GM21515 (cell line): ENCODE measurements at regions not wholly inside any gene's neighbourhood (a gene's known extent, or its start where the extent isn't known, plus 50 kb on each side); places are given as distances from the start of the nearest gene placed in this dataset.

Experiments used
- ATAC-seq: cut with Tn5 transposase; IDR thresholded peaks from one replicate; pipeline ENCODE4 v1.9.1; 2021; ENCODE audit not compliant: unreplicated experiment

- ATAC-seq = no peak
Measured at GRCh38 chr18:56139792-56140254, 498.6 kb downstream of the TXNL1 start.

- ATAC-seq = no peak
Measured at GRCh38 chr18:56139372-56139771, 499.0 kb downstream of the TXNL1 start.

- ATAC-seq = no peak
Measured at GRCh38 chr18:56136105-56136504, 502.3 kb downstream of the TXNL1 start.

- ATAC-seq = no peak
Measured at GRCh38 chr18:56130481-56130880, 507.9 kb downstream of the TXNL1 start.

- no peak for ATAC-seq
Measured at GRCh38 chr18:56128153-56128791, 510.1 kb downstream of the TXNL1 start.

- no peak for ATAC-seq
Measured at GRCh38 chr18:56127322-56128099, 510.9 kb downstream of the TXNL1 start.

- ATAC-seq = no peak
Measured at GRCh38 chr18:56124186-56124585, 514.2 kb downstream of the TXNL1 start.

GRCh38 chr18:56121669-56122068 is 516.7 kb downstream of the TXNL1 start:
- no peak for ATAC-seq

- ATAC-seq = no peak
Measured at GRCh38 chr18:56120782-56121181, 517.6 kb downstream of the TXNL1 start.

- no peak for ATAC-seq
Measured at GRCh38 chr18:56119681-56120080, 518.7 kb downstream of the TXNL1 start.

GRCh38 chr18:56118422-56118821 is 520.0 kb downstream of the TXNL1 start:
- no peak for ATAC-seq

- ATAC-seq = no peak
Measured at GRCh38 chr18:56115071-56116015, 523.0 kb downstream of the TXNL1 start.

GRCh38 chr18:56112984-56113383 is 525.0 kb upstream of the TCF4 start:
- ATAC-seq = no peak

- peak; percentile 97 for ATAC-seq
Measured at GRCh38 chr18:56112013-56112749, 524.2 kb upstream of the TCF4 start.

GRCh38 chr18:56109757-56110156 is 521.8 kb upstream of the TCF4 start:
- no peak for ATAC-seq

- no peak for ATAC-seq
Measured at GRCh38 chr18:56108478-56109367, 520.7 kb upstream of the TCF4 start.

- no peak for ATAC-seq
Measured at GRCh38 chr18:56107821-56108477, 520.0 kb upstream of the TCF4 start.

- ATAC-seq = no peak
Measured at GRCh38 chr18:56100090-56100722, 512.2 kb upstream of the TCF4 start.

- ATAC-seq = no peak
Measured at GRCh38 chr18:56097621-56098020, 509.6 kb upstream of the TCF4 start.
